Neural cell (in vitro differentiated cells): ENCODE measurements at regions not wholly inside any gene's neighbourhood (a gene's known extent, or its start where the extent isn't known, plus 50 kb on each side); places are given as distances from the start of the nearest gene placed in this dataset.

Experiments used
- CTCF ChIP-seq: fragments of 450-650 bp; IDR thresholded peaks from 2 replicates; pipeline ENCODE4 v1.5.1; 2014; ENCODE audit warnings: antibody characterized with exemption, mild to moderate bottlenecking, moderate library complexity; ENCODE audit not compliant: poor library complexity, severe bottlenecking
- EP300 ChIP-seq: fragments of 450-650 bp; conservative IDR thresholded peaks from 2 replicates; pipeline ENCODE4 v1.6.1; 2014; ENCODE audit warnings: antibody characterized with exemption, mild to moderate bottlenecking, moderate library complexity; ENCODE audit not compliant: poor library complexity, severe bottlenecking
- EZH2 ChIP-seq: fragments of 200-600, 300-800 bp; shearing (Covaris generic), sonication (generic); IDR thresholded peaks from 2 replicates; pipeline ENCODE4 v1.6.1; 2014; ENCODE audit warnings: antibody characterized with exemption, low read length, borderline replicate concordance, mild to moderate bottlenecking; ENCODE audit not compliant: insufficient read depth, poor library complexity, severe bottlenecking
- MXI1 ChIP-seq: fragments of 450-650 bp; conservative IDR thresholded peaks from 2 replicates; pipeline ENCODE4 v1.6.1; 2014; ENCODE audit warnings: antibody characterized with exemption, mild to moderate bottlenecking; ENCODE audit not compliant: poor library complexity, severe bottlenecking
- POLR2AphosphoS5 ChIP-seq: IDR thresholded peaks from 2 replicates; pipeline ENCODE4 v1.6.1; 2012
- RAD21 ChIP-seq: fragments of 450-650 bp; conservative IDR thresholded peaks from 2 replicates; pipeline ENCODE4 v1.6.1; 2014; ENCODE audit warnings: antibody characterized with exemption, mild to moderate bottlenecking, moderate library complexity
- REST ChIP-seq: IDR thresholded peaks from 2 replicates; pipeline ENCODE4 v1.6.1; 2012; ENCODE audit warnings: borderline replicate concordance
- SMC3 ChIP-seq: fragments of 450-650 bp; conservative IDR thresholded peaks from 2 replicates; pipeline ENCODE4 v1.6.1; 2014; ENCODE audit warnings: antibody characterized with exemption, mild to moderate bottlenecking, moderate library complexity; ENCODE audit not compliant: poor library complexity
- TAF1 ChIP-seq: IDR thresholded peaks from 2 replicates; pipeline ENCODE4 v1.6.1; 2012; ENCODE audit warnings: low read depth

GRCh38 chr14:49489341-49489740, 96.8 kb downstream of the RPS29 start:
- TF ChIP-seq CTCF (no peak), EZH2 (no peak), MXI1 (no peak), POLR2AphosphoS5 (no peak), RAD21 (no peak), SMC3 (no peak), TAF1 (no peak), EP300 (no peak), REST (no peak)
